ENCODE measurements at regions not wholly inside any gene's neighbourhood (a gene's known extent, or its start where the extent isn't known, plus 50 kb on each side); places are given as distances from the start of the nearest gene placed in this dataset.

DNA sequence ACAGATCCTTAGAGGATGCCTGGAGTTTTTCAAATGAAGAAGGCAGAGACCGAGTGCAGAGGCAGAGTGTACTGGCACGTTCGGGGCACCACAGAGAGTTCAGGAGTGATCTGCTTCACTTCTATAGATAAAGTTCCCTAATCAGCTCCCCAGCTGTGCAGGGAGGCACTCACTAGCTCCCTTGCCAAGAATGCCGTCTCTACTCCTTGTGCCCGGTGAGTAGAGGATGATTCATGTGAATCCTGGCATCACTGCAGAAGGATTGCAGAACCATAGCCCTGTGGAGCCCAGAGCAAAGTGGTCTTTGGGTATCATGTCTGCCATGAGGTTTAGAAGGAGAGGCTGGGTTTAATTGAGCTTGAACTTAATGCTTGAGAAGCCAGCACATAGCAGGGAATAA lies 510.1 kb upstream of the RAB6C start:
- H3K36me3 ChIP-seq (replicated peaks in 1 of 2; ENCODE audit: insufficient read depth in 1 of 2, low read depth in 2 of 2) = no peaks in the 10 kb centered on the region
- TF ChIP-seq, protein P1, sequence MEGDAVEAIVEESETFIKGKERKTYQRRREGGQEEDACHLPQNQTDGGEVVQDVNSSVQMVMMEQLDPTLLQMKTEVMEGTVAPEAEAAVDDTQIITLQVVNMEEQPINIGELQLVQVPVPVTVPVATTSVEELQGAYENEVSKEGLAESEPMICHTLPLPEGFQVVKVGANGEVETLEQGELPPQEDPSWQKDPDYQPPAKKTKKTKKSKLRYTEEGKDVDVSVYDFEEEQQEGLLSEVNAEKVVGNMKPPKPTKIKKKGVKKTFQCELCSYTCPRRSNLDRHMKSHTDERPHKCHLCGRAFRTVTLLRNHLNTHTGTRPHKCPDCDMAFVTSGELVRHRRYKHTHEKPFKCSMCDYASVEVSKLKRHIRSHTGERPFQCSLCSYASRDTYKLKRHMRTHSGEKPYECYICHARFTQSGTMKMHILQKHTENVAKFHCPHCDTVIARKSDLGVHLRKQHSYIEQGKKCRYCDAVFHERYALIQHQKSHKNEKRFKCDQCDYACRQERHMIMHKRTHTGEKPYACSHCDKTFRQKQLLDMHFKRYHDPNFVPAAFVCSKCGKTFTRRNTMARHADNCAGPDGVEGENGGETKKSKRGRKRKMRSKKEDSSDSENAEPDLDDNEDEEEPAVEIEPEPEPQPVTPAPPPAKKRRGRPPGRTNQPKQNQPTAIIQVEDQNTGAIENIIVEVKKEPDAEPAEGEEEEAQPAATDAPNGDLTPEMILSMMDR (IDR thresholded peaks at IDR 0.05) = no peak
- TF ChIP-seq POLR2A (IDR thresholded peaks at IDR 0.05) = no peak
- WGBS, 2 donors = 41 to 43% methylated on average over 5 of the region's 5 CpGs
- H3K4me1 ChIP-seq = no peaks in the 10 kb centered on the region
- H3K9me3 ChIP-seq = no peaks in the 10 kb centered on the region
- no peak overlapping the region for H3K27ac ChIP-seq
- H3K27me3 ChIP-seq = no peaks in the 10 kb centered on the region
- ATAC-seq = no peak
- H3K4me3 ChIP-seq = no peak overlapping the region
- intact Hi-C loops (cut with DNase I) = no loop called here
- no peak for DNase-seq

DNA sequence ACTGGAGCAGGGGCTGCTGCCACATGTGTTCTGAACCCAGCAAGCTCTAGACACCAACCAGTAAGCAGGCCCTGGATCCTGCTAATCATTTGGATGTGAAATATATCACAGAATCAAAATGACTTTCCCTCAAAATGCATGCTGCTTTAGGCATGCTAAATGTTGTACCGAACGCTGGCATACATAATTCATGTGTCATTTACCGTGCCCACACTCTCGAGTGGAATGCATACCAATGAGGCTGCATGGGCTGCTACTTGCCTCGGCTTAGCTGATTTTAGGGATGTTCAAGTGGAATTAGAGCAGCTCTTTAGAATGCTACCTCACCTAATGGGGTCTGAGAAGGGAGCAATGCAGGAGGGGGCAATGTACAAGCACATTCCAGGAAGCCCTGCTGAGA lies 509.6 kb upstream of the RAB6C start:
- ATAC-seq (no peak), DNase-seq (no peak)

DNA sequence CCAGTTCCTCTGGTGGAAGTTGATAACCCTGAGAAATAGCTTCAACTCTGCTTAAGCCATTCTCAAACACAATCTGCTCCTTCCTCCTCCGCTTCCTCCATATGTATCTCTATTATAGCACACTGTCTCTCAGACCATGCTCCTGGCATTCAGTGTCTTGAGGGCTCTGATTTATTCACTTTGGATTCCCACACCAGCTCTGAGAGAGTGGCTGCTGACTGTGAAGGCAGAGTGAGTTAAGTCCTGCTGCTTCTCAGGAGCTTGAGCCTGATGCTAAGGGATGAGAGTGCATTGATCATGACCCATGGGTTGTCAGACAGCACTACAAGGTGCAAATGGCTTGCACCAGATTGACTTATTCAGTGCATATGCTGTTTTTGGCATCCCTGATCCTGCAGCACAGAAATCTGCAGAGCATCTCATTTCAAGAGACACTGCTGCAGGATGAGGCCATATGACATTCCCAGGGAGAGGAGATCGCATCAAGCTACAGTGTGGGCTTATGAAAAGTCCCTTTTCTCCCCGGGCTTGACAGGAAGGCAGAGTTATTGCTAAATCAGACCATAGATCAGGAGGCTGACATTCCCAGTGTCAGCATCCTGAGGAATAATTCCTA lies 500.5 kb upstream of the RAB6C start:
- H3K4me1 ChIP-seq = no peaks in the 10 kb centered on the region
- no peak overlapping the region for H3K27ac ChIP-seq
- H3K9me3 ChIP-seq = no peaks in the 10 kb centered on the region
- no peak overlapping the region for H3K4me3 ChIP-seq
- ATAC-seq (no peak), DNase-seq (no peak)
- intact Hi-C loops (cut with DNase I) = no loop called here
- TF ChIP-seq, protein P1 (IDR thresholded peaks at IDR 0.05) = no peak
- no peak for TF ChIP-seq POLR2A (IDR thresholded peaks at IDR 0.05)
- 48 to 65% methylated on average over 3 of the region's 3 CpGs for WGBS, 2 donors
- H3K36me3 ChIP-seq (replicated peaks in 1 of 2; ENCODE audit: insufficient read depth in 1 of 2, low read depth in 2 of 2) = no peaks in the 10 kb centered on the region
- no peaks in the 10 kb centered on the region for H3K27me3 ChIP-seq

More for the DNA sequence above, 509.6 kb upstream of the RAB6C start:
- H3K9me3 ChIP-seq = no peaks in the 10 kb centered on the region
- intact Hi-C loops (cut with DNase I) = no loop called here
- H3K36me3 ChIP-seq (replicated peaks in 1 of 2; ENCODE audit: insufficient read depth in 1 of 2, low read depth in 2 of 2) = no peaks in the 10 kb centered on the region
- H3K27ac ChIP-seq = no peak overlapping the region
- TF ChIP-seq POLR2A (IDR thresholded peaks at IDR 0.05) = no peak
- TF ChIP-seq, protein P1 (IDR thresholded peaks at IDR 0.05) = no peak
- no peak overlapping the region for H3K4me3 ChIP-seq
- no peaks in the 10 kb centered on the region for H3K4me1 ChIP-seq
- 66 to 84% methylated on average over 5 of the region's 5 CpGs for WGBS, 2 donors
- H3K27me3 ChIP-seq = no peaks in the 10 kb centered on the region

DNA sequence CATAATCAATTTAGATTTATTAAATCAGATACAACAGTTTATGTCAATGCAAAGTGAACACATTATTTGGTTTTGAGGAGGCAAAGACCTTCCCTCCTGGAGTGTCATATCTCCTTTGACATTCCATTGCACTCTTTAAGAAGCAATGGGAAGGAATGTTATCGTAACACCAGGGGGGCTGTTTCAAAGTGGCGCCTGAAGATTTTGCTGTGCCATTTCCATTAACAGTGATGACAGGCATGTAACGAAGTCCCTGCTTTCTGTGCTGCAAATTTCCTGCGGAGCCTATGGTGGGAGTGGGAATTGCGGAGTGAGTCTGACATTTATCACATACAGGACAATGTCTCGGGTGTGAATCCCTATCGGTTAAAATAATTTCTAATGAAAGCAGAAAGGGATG lies 499.6 kb upstream of the RAB6C start:
- TF ChIP-seq, protein P1 (IDR thresholded peaks at IDR 0.05) = no peak
- TF ChIP-seq POLR2A (IDR thresholded peaks at IDR 0.05) = no peak
- ATAC-seq (no peak), DNase-seq (no peak)
- intact Hi-C loops (cut with DNase I) = no loop called here
- Histone ChIP-seq H3K4me1 (no peaks in the 10 kb centered on the region), H3K27ac (no peak overlapping the region), H3K27me3 (no peaks in the 10 kb centered on the region), H3K36me3 (replicated peaks in 1 of 2; ENCODE audit: insufficient read depth in 1 of 2, low read depth in 2 of 2) (no peaks in the 10 kb centered on the region), H3K9me3 (no peaks in the 10 kb centered on the region), H3K4me3 (no peak overlapping the region)
- 47 to 57% methylated on average over 7 of the region's 7 CpGs for WGBS, 2 donors

DNA sequence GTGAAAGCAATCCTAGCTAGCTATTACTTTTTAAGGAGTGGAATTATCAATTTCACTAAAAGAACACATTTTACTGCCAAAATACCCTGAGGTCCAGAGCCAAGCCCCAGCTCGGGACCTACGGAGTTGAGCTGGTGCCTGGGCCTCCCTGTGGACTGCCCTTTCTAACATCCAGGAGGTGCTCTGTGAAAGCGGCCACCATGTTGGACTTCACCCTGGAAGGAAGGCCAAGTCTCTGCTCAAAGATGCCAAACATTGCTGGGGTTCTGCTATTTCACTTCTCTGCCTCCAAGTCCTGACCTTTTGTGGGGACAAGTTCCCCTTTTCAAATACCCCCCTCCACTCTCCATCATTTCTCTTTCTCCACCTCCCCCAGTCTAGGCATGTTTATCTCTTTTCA lies 498.7 kb upstream of the RAB6C start:
- intact Hi-C loops (cut with DNase I) = no loop called here
- no peaks in the 10 kb centered on the region for H3K27me3 ChIP-seq
- no peak overlapping the region for H3K27ac ChIP-seq
- TF ChIP-seq, protein P1 (IDR thresholded peaks at IDR 0.05) = no peak
- TF ChIP-seq POLR2A (IDR thresholded peaks at IDR 0.05) = no peak
- H3K4me1 ChIP-seq = no peaks in the 10 kb centered on the region
- H3K9me3 ChIP-seq = no peaks in the 10 kb centered on the region
- ATAC-seq = no peak
- 59 to 74% methylated on average over 3 of the region's 3 CpGs for WGBS, 2 donors
- no peak for DNase-seq
- no peak overlapping the region for H3K4me3 ChIP-seq
- no peaks in the 10 kb centered on the region for H3K36me3 ChIP-seq (replicated peaks in 1 of 2; ENCODE audit: insufficient read depth in 1 of 2, low read depth in 2 of 2)
